Vagina (tissue), 2 donors: ENCODE measurements at regions not wholly inside any gene's neighbourhood (a gene's known extent, or its start where the extent isn't known, plus 50 kb on each side); places are given as distances from the start of the nearest gene placed in this dataset.

Source experiments
- DNase-seq, 2 donors: peaks; one replicate each; pipeline ENCODE4 v3.0.0-alpha.2; 2017; ENCODE audit errors: extremely low spot score in 2 of 2
- H3K27ac ChIP-seq: fragments of 200-600 bp; sonication (generic); one replicate; pipeline ENCODE4 v1.5.1; 2019
- H3K27me3 ChIP-seq: fragments of 200-600 bp; sonication (generic); one replicate; pipeline ENCODE4 v1.5.1; 2019
- H3K36me3 ChIP-seq, 2 donors: fragments of 200-600 bp; sonication (generic); one replicate each; pipeline ENCODE4 v1.5.1; 2017 to 2019
- H3K4me1 ChIP-seq: fragments of 200-600 bp; sonication (generic); one replicate; pipeline ENCODE4 v1.5.1; 2019
- H3K4me3 ChIP-seq, 2 donors: fragments of 200-600 bp; sonication (generic); 1 replicate in 1 of 2; 2 replicates in 1 of 2; pipeline ENCODE4 v1.5.1; 2016 to 2019
- H3K9me3 ChIP-seq: fragments of 200-600 bp; sonication (generic); one replicate; pipeline ENCODE4 v1.5.1; 2019
- CTCF ChIP-seq, 3 experiments: fragments of 450-650 bp in 2 of 3; fragments of 200-600 bp in 1 of 3; sonication (generic) in 1 of 3; IDR thresholded peaks; one replicate each; pipeline ENCODE4 v1.5.1; 2017 to 2019; ENCODE audit warnings: antibody characterized with exemption in 3 of 3, mild to moderate bottlenecking in 2 of 3, moderate library complexity in 2 of 3
- POLR2A ChIP-seq, 2 donors: fragments of 450-650 bp; IDR thresholded peaks; one replicate each; pipeline ENCODE4 v1.6.1; 2017; ENCODE audit warnings: antibody characterized with exemption in 2 of 2, mild to moderate bottlenecking in 2 of 2, moderate library complexity in 2 of 2
- POLR2AphosphoS5 ChIP-seq, 2 donors: sonication (generic); formaldehyde crosslinking; IDR thresholded peaks; one replicate each; pipeline ENCODE4 v1.9.0; 2017; ENCODE audit warnings: antibody characterized with exemption in 2 of 2, mild to moderate bottlenecking in 2 of 2, low read depth in 1 of 2; ENCODE audit not compliant: insufficient read depth in 1 of 2
- intact Hi-C: fragments of 100-400 bp; cut with DNase I; formaldehyde crosslinking; loops from one replicate; pipeline ENCODE4 v1.15.1; 2023

DNA sequence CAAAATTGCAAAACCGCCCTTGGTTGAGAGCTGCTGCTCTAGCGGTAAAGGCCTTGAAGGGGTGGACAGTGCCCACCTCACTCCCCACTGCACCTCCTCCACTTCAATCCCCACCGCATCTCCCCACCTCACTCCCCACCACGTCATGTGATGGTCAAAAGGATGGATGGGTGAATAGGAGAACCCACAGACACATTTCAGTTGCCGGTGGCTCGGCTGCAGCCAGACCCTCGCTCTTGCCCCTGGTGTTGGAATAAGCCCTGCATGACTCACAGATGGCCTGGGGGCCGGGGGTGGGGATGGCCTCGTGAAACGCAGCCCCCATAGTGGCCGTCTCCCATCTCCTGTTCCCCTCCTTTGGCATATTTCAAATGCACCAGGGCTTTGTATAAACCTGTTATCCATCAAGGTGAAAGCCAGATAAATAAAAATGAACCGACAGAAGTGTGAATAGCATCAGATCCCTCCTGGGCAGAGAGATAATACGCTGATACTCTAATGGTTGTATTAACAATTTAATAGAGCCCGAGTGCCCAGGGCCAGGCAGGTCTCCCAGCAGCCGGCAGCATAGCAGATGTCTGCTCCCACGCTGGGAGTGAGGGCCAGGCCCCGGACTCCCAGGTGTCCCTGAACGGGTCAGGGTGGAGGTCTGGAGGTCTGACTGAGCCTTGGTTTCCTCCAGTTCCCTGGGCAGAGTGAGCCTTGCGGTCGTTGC is 300.3 kb downstream of the NPHP4 start:
- DNase-seq: no peak
- Histone ChIP-seq H3K27me3 (no peaks in the 10 kb centered on the region), H3K36me3 (no peaks in the 10 kb centered on the region), H3K4me3 (no peak overlapping the region), H3K27ac (no peak overlapping the region), H3K9me3 (no peaks in the 10 kb centered on the region), H3K4me1 (no peaks in the 10 kb centered on the region)
- intact Hi-C loops: no loop called here
- TF ChIP-seq POLR2A (IDR thresholded peaks at IDR 0.05) (no peak), CTCF (IDR thresholded peaks at IDR 0.05) (no peak), POLR2AphosphoS5 (IDR thresholded peaks at IDR 0.05; ENCODE audit: insufficient read depth in 1 of 2, low read depth in 1 of 2) (no peak)

- Histone ChIP-seq H3K4me1 (peaks cover 2% of the 10 kb centered on the region), H3K36me3 (no peaks in the 10 kb centered on the region), H3K9me3 (no peaks in the 10 kb centered on the region), H3K27ac (no peak overlapping the region), H3K4me3 (no peak overlapping the region), H3K27me3 (no peaks in the 10 kb centered on the region)
- intact Hi-C loops: no loop called here
- TF ChIP-seq POLR2A (IDR thresholded peaks at IDR 0.05) (no peak), CTCF (IDR thresholded peaks at IDR 0.05) (no peak), POLR2AphosphoS5 (IDR thresholded peaks at IDR 0.05; ENCODE audit: insufficient read depth in 1 of 2, low read depth in 1 of 2) (no peak)
- no peak for DNase-seq
Observed at GRCh38 chr1:5690898-5691297, 301.3 kb downstream of the NPHP4 start.

GRCh38 chr1:5690291-5690690 is 301.9 kb downstream of the NPHP4 start:
- H3K36me3 ChIP-seq: no peaks in the 10 kb centered on the region
- H3K27ac ChIP-seq: no peak overlapping the region
- intact Hi-C loops: no loop called here
- H3K4me3 ChIP-seq: no peak overlapping the region
- peaks cover 5% of the 10 kb centered on the region for H3K4me1 ChIP-seq
- DNase-seq: no peak
- H3K27me3 ChIP-seq: no peaks in the 10 kb centered on the region
- H3K9me3 ChIP-seq: no peaks in the 10 kb centered on the region
- no peak for TF ChIP-seq POLR2A (IDR thresholded peaks at IDR 0.05)
- TF ChIP-seq POLR2AphosphoS5 (IDR thresholded peaks at IDR 0.05; ENCODE audit: insufficient read depth in 1 of 2, low read depth in 1 of 2): no peak
- no peak for TF ChIP-seq CTCF (IDR thresholded peaks at IDR 0.05)

GRCh38 chr1:5688081-5689077 is 303.8 kb downstream of the NPHP4 start:
- Histone ChIP-seq H3K27me3 (no peaks in the 10 kb centered on the region), H3K9me3 (no peaks in the 10 kb centered on the region), H3K4me1 (peaks cover 5% of the 10 kb centered on the region), H3K36me3 (no peaks in the 10 kb centered on the region), H3K4me3 (no peak overlapping the region), H3K27ac (no peak overlapping the region)
- intact Hi-C loops: no loop called here
- no peak for DNase-seq
- no peak for TF ChIP-seq CTCF (IDR thresholded peaks at IDR 0.05)
- no peak for TF ChIP-seq POLR2AphosphoS5 (IDR thresholded peaks at IDR 0.05; ENCODE audit: insufficient read depth in 1 of 2, low read depth in 1 of 2)
- no peak for TF ChIP-seq POLR2A (IDR thresholded peaks at IDR 0.05)
